K562 (cell line): ENCODE measurements at regions not wholly inside any gene's neighbourhood (a gene's known extent, or its start where the extent isn't known, plus 50 kb on each side); places are given as distances from the start of the nearest gene placed in this dataset.

Experiments
- ATAC-seq: fragments of 200-7000 bp; cut with Tn5 transposase; 3 replicates; pipeline ENCODE4 v1.9.1; 2020; ENCODE audit warnings: moderate library complexity
- BruUV-seq: library from RNA; stranded (reverse); fragments of 400-500 nt; replicated peaks from 2 replicates; lab custom pipeline; 2021; lab: Mats Ljungman, UMichigan
- CTCF ChIA-PET: fragments of 300-600 bp; formaldehyde crosslinking; extraction: SDS; loops from one replicate; lab custom pipeline; 2021; ENCODE audit warnings: low intra/inter-chr PET ratio; lab: Yijun Ruan, JAX
- POLR2A ChIA-PET: fragments of 300-600, 350-650 bp; sonication (Branson Sonifier 250); formaldehyde crosslinking; extraction: SDS; loops from one replicate; lab custom pipeline; 2021; ENCODE audit warnings: antibody characterized with exemption, inconsistent platforms; lab: Yijun Ruan, JAX
- DNase-seq, 4 experiments: peaks; one replicate each; pipeline versions ENCODE4 v3.0.0 to v3.0.0-alpha.2; 2011 to 2018; ENCODE audit warnings: low spot score in 3 of 4, mixed read lengths in 3 of 4; ENCODE audit errors: extremely low read depth in 1 of 4
- FAIRE-seq: peaks from 2 replicates; lab custom pipeline; 2011; peaks lifted over from hg19 to GRCh38; lab: Jason Lieb, UNC
- H2AFZ ChIP-seq: 2 replicates; pipeline ENCODE4 v1.6.0; 2011; ENCODE audit warnings: low read depth, low read length, control low read depth, inconsistent platforms
- H3K27ac ChIP-seq: fragments of 200-600 bp; 3 replicates; pipeline ENCODE4 v1.8.0; 2011; ENCODE audit warnings: low read depth, mild to moderate bottlenecking, control low read depth, inconsistent platforms, low read length, moderate library complexity, mixed read lengths; ENCODE audit errors: extremely low read depth
- H3K27me3 ChIP-seq, 2 experiments: fragments of 300-600 bp in 1 of 2; 2 replicates in 1 of 2; 3 replicates in 1 of 2; pipeline versions ENCODE4 v1.6.0 to v1.8.0; 2011; ENCODE audit warnings: inconsistent platforms in 2 of 2, low read length in 2 of 2, mild to moderate bottlenecking in 1 of 2, mixed read lengths in 1 of 2, moderate library complexity in 1 of 2; ENCODE audit not compliant: control insufficient read depth in 2 of 2, insufficient read depth in 2 of 2
- H3K36me3 ChIP-seq: fragments of 300-600 bp; 3 replicates; pipeline ENCODE4 v1.8.0; 2011; ENCODE audit warnings: mild to moderate bottlenecking, low read length, inconsistent platforms; ENCODE audit not compliant: control insufficient read depth, insufficient read depth
- H3K4me1 ChIP-seq, 2 experiments: fragments of 200-600 bp in 1 of 2; replicated peaks in 1 of 2; 2 replicates in 1 of 2; 3 replicates in 1 of 2; pipeline versions ENCODE4 v1.5.1 to v1.8.0; 2011; ENCODE audit warnings: inconsistent platforms in 2 of 2, low read length in 2 of 2, mild to moderate bottlenecking in 1 of 2, mixed read lengths in 1 of 2, moderate library complexity in 1 of 2; ENCODE audit not compliant: control insufficient read depth in 2 of 2, insufficient read depth in 2 of 2
- H3K4me2 ChIP-seq: 2 replicates; pipeline ENCODE4 v1.6.1; 2011; ENCODE audit warnings: low read length, control low read depth, inconsistent platforms, mixed read lengths; ENCODE audit not compliant: insufficient read depth
- H3K4me3 ChIP-seq: fragments of 200-600 bp; sonication (generic), shearing (Covaris generic); 2 replicates; pipeline ENCODE4 v1.5.1; 2016; ENCODE audit warnings: control low read depth, inconsistent platforms
- H3K79me2 ChIP-seq: fragments of 200-600 bp; 3 replicates; pipeline ENCODE4 v1.8.0; 2011; ENCODE audit warnings: low read length, inconsistent platforms; ENCODE audit not compliant: control insufficient read depth, insufficient read depth
- H3K9ac ChIP-seq, 2 experiments: 2 replicates each; pipeline versions ENCODE4 v1.6.0 to v1.6.1; 2011; ENCODE audit warnings: low read depth in 2 of 2, low read length in 2 of 2, control low read depth in 1 of 2, inconsistent platforms in 1 of 2, mild to moderate bottlenecking in 1 of 2, mixed read lengths in 1 of 2; ENCODE audit not compliant: insufficient read depth in 1 of 2
- H3K9me1 ChIP-seq: one replicate; pipeline ENCODE4 v1.6.0; 2011; ENCODE audit warnings: inconsistent platforms, mild to moderate bottlenecking, low read length, moderate library complexity; ENCODE audit not compliant: control insufficient read depth, insufficient read depth
- H3K9me3 ChIP-seq: replicated peaks from 2 replicates; pipeline ENCODE4 v1.5.1; 2011; ENCODE audit warnings: low read depth, low read length, inconsistent platforms; ENCODE audit not compliant: control insufficient read depth, insufficient read depth
- H4K20me1 ChIP-seq: replicated peaks from 2 replicates; pipeline ENCODE4 v1.6.1; 2011; ENCODE audit warnings: low read length, inconsistent platforms, mixed read lengths; ENCODE audit not compliant: control insufficient read depth, insufficient read depth
- HCFC1 ChIP-seq: IDR thresholded peaks from 2 replicates; pipeline ENCODE4 v1.6.1; 2012; ENCODE audit warnings: low read depth, low read length, improper control_type of control experiment
- MAFF ChIP-seq: IDR thresholded peaks from 2 replicates; pipeline ENCODE4 v1.6.1; 2012; ENCODE audit warnings: low read length, improper control_type of control experiment
- MLLT1 ChIP-seq, 2 experiments: fragments of 450-650 bp; IDR thresholded peaks; 2 replicates each; pipeline ENCODE4 v1.6.1; 2016
- NFXL1 ChIP-seq: fragments of 450-650 bp; formaldehyde crosslinking; IDR thresholded peaks from 2 replicates; pipeline ENCODE4 v1.4.0; 2021; ENCODE audit warnings: mild to moderate bottlenecking
- OTX1 ChIP-seq: fragments of 450-650 bp; formaldehyde crosslinking; IDR thresholded peaks from 2 replicates; pipeline ENCODE4 v1.4.0; 2022; ENCODE audit warnings: mild to moderate bottlenecking
- PHF20 ChIP-seq: fragments of 450-650 bp; IDR thresholded peaks from 2 replicates; pipeline ENCODE4 v1.6.1; 2018; ENCODE audit not compliant: partially characterized antibody
- TRIM28 ChIP-seq: fragments of 450-650 bp; IDR thresholded peaks from 2 replicates; pipeline ENCODE4 v1.6.1; 2017
- USF2 ChIP-seq: sonication (generic); formaldehyde crosslinking; IDR thresholded peaks from 2 replicates; pipeline ENCODE4 v1.5.0; 2020; ENCODE audit warnings: missing genetic modification reagents
- ZC3H4 ChIP-seq: sonication (generic); formaldehyde crosslinking; IDR thresholded peaks from 2 replicates; pipeline ENCODE4 v1.9.0; 2021; ENCODE audit warnings: missing genetic modification reagents, borderline replicate concordance
- ZFP36 ChIP-seq: fragments of 150-350 bp; IDR thresholded peaks from 2 replicates; pipeline ENCODE4 v1.6.1; 2018; ENCODE audit warnings: low read length, low read depth; ENCODE audit not compliant: partially characterized antibody
- ZNF184 ChIP-seq: sonication (generic); formaldehyde crosslinking; IDR thresholded peaks from 2 replicates; pipeline ENCODE4 v1.5.0; 2020; ENCODE audit warnings: missing genetic modification reagents
- ZNF699 ChIP-seq: fragments of 250-450 bp; sonication (Bioruptor Pico); IDR thresholded peaks from 2 replicates; pipeline ENCODE4 v1.8.0; 2021; ENCODE audit warnings: mild to moderate bottlenecking, moderate library complexity; ENCODE audit not compliant: insufficient replicate concordance
- WGBS: fragments of 100-300 bp; shearing (Covaris generic); methylation state at CpG from one replicate; pipeline ENCODE4 v1.1.6; 2016; ENCODE audit warnings: low coverage, mixed read lengths; ENCODE audit not compliant: insufficient coverage; ENCODE audit errors: missing lambda C conversion rate; 5-methylcytosine and 5-hydroxymethylcytosine counted together
- in situ Hi-C: fragments of 300-500 bp; cut with MboI; formaldehyde crosslinking; loops from 4 replicates; pipeline ENCODE4 v1.15.0; 2018; ENCODE audit warnings: inconsistent platforms, mixed read lengths
- intact Hi-C: fragments of 100-400 bp; cut with micrococcal nuclease; formaldehyde crosslinking; loops from 2 replicates; pipeline ENCODE4 v1.14.2; 2022
- TF ChIP-seq, protein P1 (sequence below): fragments of 450-650 bp; formaldehyde crosslinking; IDR thresholded peaks from 2 replicates; pipeline ENCODE4 v1.4.0; 2022; ENCODE audit warnings: missing genetic modification characterization
- TF ChIP-seq, protein P2 (sequence below): fragments of 250-450 bp; sonication (Bioruptor Pico); IDR thresholded peaks from 2 replicates; pipeline ENCODE4 v1.8.0; 2022; ENCODE audit warnings: inconsistent platforms

GRCh38 chr6:92114091-92114675 lies 1305.2 kb downstream of the EPHA7 start:
- no TSS peak for BruUV-seq
- H3K4me1 ChIP-seq = no peaks in the 10 kb centered on the region
- no peak overlapping the region for H3K27ac ChIP-seq
- no peak overlapping the region for H3K4me3 ChIP-seq
- POLR2A ChIA-PET = no interaction called here
- no peak overlapping the region for H3K9ac ChIP-seq
- H3K4me2 ChIP-seq = no peak overlapping the region
- CTCF ChIA-PET = no interaction called here
- no peaks in the 10 kb centered on the region for H4K20me1 ChIP-seq
- TF ChIP-seq MLLT1 (IDR thresholded peaks at IDR 0.05) (no peak), HCFC1 (no peak), NFXL1 (CRISPR knock-in tag) (no peak), USF2 (CRISPR knock-in tag) (no peak), ZNF699 (CRISPR knock-in tag) (no peak), OTX1 (CRISPR knock-in tag) (no peak), ZC3H4 (CRISPR knock-in tag) (no peak), TRIM28 (no peak), ZNF184 (CRISPR knock-in tag) (no peak), PHF20 (no peak), MAFF (no peak), ZFP36 (no peak)
- TF ChIP-seq, protein P1, sequence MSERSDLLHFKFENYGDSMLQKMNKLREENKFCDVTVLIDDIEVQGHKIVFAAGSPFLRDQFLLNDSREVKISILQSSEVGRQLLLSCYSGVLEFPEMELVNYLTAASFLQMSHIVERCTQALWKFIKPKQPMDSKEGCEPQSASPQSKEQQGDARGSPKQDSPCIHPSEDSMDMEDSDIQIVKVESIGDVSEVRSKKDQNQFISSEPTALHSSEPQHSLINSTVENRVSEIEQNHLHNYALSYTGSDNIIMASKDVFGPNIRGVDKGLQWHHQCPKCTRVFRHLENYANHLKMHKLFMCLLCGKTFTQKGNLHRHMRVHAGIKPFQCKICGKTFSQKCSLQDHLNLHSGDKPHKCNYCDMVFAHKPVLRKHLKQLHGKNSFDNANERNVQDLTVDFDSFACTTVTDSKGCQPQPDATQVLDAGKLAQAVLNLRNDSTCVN (CRISPR knock-in tag) = no peak
- TF ChIP-seq, protein P2, sequence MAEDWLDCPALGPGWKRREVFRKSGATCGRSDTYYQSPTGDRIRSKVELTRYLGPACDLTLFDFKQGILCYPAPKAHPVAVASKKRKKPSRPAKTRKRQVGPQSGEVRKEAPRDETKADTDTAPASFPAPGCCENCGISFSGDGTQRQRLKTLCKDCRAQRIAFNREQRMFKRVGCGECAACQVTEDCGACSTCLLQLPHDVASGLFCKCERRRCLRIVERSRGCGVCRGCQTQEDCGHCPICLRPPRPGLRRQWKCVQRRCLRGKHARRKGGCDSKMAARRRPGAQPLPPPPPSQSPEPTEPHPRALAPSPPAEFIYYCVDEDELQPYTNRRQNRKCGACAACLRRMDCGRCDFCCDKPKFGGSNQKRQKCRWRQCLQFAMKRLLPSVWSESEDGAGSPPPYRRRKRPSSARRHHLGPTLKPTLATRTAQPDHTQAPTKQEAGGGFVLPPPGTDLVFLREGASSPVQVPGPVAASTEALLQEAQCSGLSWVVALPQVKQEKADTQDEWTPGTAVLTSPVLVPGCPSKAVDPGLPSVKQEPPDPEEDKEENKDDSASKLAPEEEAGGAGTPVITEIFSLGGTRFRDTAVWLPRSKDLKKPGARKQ (CRISPR knock-in tag) = no peak
- DNase-seq (no peak), FAIRE-seq (no peak), ATAC-seq (no peak)
- H2AFZ ChIP-seq = no peak overlapping the region
- WGBS = 0% methylated on average over 1 of the region's 1 CpG
- in situ Hi-C loops (no loop called here), intact Hi-C loops (no loop called here)
- H3K9me1 ChIP-seq = no peaks in the 10 kb centered on the region
- no peaks in the 10 kb centered on the region for H3K27me3 ChIP-seq
- no peaks in the 10 kb centered on the region; the same call in 1 of the 2 replicates for H3K9me3 ChIP-seq
- H3K36me3 ChIP-seq = no peaks in the 10 kb centered on the region
- no peaks in the 10 kb centered on the region for H3K79me2 ChIP-seq
